GDM1 (cell line): ENCODE measurements at regions not wholly inside any gene's neighbourhood (a gene's known extent, or its start where the extent isn't known, plus 50 kb on each side); places are given as distances from the start of the nearest gene placed in this dataset.
A peak's percentile ranks its signal among the peaks of the same experiment; 100 is the strongest.
"Not testable (repeated sequence)": the region's sequence is repeated elsewhere in the genome, so short reads cannot be mapped to it uniquely, and the experiment has no call there.

Source experiments
- DNase-seq: peaks from one replicate; lab custom pipeline; 2025; lab: John Stamatoyannopoulos, UW

DNA sequence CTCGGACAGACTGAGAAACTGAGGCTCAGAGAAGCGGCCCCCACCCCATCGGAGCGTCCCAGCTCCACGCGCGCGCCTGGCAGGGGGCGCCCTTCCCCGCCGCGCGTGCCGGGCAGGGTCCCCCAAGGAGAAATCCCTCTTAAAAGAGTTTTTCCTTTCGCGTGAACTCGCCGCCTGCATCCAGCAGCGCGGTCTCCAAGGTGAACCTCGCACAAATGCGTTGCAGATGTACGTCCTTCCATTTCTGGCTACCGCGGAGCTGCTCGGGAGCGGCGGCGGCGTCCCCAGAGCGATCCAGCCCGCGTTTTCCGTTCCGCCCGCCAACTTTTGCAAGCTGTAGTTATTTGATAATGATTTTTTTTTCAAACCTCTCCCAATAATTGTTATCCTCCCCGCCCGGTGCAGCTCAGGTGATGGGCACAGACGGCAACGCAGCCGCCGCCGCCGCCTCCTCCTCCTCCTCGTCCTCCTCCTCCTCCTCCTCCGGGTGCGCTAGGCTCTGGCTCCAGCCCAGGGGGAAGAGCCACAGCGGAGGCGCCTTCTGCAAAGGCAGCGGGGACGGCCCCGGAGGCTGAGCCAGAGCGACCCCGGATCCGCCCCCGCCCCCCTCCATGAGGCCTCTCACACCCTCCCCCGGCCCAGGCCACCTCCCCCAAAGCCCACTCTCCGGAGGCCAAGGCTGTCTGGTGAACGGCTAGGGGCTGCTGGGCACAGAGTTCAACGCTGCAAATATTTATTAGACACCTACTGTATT lies 74.0 kb upstream of the CUX1 start:
- peak; percentile 77 for DNase-seq

DNA sequence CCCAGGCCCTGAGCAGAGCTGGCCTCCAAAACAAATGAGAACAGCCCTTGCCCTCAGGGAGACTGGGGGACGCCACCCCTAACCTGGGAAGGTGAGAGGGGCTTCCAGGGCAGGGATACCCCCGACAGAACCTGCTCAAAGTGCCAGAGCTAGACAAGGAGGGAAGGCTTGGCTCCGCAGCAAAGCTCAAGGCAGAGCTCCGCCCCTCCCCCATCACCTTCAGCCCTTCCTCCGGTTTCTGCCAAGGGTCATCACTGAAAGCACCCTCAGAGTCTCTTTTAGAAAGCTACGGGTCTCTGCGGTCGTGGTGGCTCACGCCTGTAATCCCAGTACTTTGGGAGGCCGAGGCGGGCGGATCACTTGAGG lies 73.4 kb upstream of the CUX1 start:
- DNase-seq: peak; percentile 26

DNA sequence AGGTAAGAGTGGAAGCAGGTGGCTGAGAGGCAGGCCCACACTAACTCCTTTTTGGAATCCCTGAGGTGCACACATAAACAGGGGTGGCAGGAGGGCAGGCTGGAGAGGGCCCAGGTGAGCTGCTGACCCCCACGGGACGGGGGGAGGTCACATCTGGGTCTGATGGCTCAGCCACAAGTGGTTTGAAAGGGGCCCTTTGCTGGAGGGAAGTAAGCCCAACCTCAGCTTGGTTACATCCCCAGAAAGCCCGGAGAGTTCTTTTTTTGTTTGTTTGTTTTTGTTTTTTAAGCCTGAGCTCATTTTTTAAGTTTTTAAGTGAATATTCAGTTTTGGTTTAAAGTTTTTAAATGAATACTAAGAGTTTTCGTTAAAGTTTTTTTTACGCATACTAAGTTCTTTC lies 72.8 kb upstream of the CUX1 start:
- peak; percentile 15 for DNase-seq

DNA sequence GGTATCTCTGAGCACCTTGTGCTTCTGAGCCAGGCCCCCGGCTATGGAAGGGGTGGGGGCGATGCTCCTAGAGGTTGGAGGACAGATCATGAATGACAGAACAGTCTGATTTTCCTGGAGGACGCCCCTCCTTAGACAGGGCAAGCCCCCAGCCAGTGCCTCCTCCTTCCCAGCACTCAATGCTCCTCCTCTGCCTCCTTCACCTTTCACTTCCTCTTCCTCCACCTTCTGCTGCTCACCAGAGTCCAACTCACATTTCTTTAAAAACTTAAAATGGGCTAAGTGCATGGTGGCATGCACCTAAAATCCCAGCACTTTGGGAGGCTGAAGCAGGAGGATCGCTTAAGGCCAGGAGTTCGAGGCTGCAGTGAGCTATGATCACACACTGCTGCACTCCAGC lies 71.1 kb upstream of the CUX1 start:
- no peak for DNase-seq

DNA sequence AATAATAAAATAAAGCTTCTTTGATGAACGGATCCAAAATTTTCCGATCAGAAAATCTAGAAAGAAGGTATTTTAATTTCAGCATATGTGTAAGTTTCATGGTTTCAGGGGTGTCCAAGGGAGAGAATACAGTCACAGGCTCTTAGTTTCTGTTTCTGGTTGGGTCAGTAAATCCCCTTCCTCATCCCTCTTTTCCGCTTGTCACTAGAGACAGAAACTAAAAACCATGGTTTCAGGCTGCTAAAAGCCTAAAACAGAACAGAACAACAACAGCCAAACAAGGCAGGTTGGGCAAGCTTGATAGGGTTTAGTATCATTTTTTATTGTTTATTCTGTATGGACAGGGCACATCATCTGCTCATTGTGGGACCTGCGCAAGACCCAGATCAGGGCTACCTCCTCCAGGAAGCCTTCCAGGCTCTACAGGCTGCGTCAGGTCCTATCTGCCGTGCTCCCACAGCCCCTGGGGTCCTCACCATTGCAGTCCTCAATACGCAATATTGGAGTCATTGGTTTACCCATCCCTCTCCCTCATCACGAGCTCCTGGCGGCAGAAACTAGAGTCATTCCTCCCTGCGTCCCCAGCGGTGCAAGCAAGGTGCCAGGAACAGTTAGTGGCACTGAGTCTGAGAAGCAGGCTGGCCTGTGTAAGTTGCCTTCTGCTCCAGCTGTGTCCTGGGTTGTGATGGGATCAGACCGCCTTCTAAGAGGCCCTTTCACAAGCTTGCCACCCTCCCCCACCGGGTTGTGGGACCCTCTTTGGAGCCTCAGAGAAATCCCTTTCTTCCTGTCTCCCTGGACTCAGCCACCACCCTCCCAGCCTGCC lies 70.2 kb upstream of the CUX1 start:
- DNase-seq: no peak

DNA sequence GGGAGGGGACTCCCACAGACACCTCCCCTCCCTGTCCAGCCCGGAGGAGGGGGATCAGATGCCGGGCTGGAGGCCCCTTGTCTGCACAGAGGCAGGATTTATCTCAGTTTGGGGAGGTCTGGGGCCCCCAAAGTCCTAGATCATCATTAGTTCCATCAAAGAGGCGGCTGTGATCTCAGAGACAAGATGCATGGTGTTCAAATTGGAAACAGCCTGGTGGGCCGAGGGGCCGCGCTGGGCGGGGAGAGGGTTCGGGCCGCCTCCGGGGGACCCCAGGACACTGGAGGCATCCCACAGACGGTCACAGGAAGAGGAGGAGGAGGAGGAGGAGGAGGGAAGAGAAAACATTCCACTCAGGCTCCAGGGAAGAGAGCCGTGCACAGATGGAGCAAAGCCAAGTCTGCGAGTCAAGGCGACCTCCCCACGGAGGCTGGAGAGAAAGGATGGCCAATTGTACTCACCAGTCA lies 69.5 kb upstream of the CUX1 start:
- no peak for DNase-seq

DNA sequence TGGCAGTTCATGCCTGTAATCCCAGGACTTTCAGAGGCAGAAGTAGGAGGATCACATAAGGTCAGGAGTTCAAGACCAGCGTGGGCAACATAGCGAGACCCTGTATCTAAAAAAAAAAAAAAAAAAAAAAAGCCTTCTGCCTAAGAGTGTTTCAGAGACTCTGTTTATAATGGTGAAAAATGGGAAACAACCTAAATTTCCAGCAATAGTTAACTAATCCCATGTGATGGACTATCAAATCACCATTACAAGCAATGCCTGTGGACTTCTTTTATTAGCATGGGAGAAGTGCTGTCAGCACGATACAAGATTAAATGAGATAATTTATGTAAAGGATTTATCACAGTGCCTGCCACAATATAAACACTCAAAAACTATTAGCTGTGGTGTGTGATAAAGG lies 67.5 kb upstream of the CUX1 start:
- no peak for DNase-seq

DNA sequence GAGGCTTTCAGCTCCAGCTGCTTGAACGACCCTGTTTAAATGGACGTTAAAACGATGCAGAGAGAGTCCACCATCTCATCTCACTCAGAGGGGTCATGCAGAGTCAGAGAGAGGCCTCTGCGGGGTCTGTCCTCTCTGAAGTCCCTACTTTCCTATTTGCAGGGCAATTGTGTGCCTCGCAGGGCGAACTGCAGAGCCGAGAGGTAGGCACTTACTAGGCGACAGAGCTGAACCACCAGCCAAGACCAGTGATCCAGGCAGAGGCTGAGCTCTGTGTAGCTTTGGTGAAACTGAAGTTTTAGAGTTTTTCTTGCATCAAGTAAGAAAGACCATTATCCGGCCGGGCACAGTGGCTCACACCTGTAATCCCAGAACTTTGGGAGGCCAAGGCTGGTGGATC lies 64.1 kb upstream of the CUX1 start:
- no peak for DNase-seq

DNA sequence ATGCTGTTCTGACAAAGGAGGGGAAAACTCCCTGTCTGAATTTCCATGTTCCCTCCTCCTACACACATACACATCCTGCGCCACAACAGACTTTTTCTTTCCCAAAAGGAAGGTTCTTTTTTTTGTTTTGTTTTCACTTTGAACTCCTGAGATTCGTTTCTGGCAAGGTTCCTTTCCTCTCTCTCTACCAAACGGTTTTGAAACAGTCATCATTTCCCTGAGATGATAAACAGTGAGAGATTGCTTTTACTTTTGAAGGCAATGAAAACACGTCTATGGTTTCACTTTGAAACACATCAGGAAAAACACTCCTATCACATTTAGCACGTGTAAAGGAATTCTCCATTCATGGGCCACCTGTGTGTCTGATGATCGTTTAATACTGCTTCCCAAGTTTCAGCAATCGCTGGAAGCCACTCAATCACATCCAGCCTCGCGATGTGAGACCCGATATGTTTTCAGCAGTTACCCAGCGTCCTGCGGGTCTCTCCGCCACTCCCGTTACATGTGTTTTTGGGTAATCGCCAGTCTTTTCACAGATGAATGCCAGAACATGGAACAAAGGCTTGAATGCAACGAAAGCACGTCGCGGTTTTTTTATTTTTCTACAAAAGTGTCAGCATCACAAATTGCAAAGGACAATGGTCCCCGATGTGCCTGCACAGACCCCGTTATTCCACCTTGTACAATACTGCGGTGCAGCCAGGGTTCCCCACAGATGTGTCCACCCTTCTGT lies 62.8 kb upstream of the CUX1 start:
- DNase-seq: no peak

DNA sequence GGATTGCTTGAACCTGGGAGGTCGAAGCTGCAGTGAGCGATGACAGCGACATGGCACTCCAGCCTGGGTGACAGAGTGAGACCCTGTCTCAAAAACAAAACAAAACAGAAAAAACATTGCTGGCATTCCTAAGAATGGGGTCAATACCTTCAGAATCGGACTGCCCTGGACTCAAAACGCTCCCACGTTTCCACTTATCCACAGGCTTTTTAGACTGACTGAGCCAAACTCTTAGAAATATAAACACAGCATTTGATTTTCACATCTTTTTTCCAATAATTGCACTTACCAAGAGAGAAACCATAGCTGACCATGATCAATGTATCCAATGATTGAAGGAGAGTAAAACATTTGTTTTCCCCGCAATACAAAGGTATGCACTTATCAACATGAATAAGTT lies 59.5 kb upstream of the CUX1 start:
- no peak for DNase-seq

DNA sequence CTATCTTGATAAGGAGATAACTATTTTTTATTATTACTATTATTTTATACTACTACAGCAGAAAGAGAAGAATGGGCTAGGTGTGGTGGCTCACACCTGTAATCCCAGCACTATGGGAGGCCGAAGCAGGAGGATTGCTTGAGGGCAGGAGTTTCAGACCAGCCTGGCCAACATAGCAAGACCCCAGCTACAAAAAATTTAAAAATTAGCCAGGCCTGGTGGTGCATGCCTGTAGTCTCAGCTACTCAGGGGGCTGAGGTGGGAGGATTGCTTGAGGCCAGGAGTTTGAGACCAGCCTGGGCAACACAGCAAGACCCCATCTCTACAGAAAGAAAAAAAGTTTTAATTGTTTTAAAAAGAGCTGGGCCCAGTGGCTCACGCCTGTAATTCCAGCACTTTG lies 58.9 kb upstream of the CUX1 start:
- DNase-seq: not testable (repeated sequence)

DNA sequence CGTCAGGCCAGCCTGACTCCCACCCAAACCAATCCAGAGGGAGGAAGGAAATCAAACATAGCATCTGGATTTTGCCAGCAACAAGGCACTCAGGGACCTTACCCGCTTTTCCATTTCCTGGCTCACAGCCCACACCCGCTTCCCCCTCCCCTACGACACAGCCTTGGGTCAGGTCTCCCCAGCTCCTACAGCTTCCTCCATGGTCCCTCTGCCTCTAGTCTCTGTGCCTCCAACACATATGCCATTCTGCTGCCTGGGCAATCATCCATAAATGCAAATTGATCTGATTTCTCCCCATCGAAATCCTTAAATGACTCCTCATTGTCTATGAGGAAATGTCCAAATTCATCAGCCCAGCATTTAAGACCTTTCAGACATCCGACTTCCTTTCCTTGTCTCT lies 53.2 kb upstream of the CUX1 start:
- no peak for DNase-seq

DNA sequence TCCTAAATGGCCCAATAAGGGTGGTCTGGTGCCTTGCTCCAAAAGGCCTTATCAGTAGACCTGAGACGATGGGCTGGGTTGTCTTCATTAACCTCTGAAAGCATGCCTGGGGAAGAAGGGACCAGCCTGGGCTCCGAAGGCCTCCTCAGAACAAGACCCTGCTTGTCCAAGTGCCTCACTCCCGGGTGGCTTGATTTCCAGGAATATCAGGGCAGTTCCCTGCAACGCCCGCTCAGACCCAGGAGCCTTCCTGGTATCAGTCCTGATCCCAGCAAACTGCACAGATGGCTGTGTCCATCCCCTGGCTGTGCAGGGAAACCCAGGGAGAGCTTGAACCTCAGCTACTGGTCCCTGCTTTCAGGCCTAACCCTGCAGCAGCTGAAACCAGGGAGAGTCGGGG lies 49.9 kb upstream of the CUX1 start:
- DNase-seq: no peak
